ENCODE measurements at regions not wholly inside any gene's neighbourhood (a gene's known extent, or its start where the extent isn't known, plus 50 kb on each side); places are given as distances from the start of the nearest gene placed in this dataset.

DNA sequence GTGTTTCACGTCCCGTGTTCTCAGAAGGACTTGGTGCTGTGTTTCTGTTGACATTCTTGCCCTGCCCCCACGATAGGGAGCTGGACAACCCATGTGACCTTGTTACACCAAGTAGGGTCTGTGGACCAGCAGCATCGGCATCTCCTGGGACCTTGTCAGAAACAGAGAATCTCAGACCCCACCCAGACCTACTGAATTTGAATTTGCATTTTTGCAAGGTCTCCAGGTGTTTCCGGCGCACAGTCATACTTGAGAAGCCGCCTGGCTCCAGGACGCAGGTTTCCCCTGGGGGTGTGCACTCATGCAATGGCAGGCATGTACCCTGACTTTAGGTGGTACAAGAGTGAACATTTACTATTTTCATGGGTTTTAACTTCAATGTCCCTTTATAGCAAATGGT is 117.9 kb downstream of the TLE3 start:
- TF ChIP-seq, protein P1, sequence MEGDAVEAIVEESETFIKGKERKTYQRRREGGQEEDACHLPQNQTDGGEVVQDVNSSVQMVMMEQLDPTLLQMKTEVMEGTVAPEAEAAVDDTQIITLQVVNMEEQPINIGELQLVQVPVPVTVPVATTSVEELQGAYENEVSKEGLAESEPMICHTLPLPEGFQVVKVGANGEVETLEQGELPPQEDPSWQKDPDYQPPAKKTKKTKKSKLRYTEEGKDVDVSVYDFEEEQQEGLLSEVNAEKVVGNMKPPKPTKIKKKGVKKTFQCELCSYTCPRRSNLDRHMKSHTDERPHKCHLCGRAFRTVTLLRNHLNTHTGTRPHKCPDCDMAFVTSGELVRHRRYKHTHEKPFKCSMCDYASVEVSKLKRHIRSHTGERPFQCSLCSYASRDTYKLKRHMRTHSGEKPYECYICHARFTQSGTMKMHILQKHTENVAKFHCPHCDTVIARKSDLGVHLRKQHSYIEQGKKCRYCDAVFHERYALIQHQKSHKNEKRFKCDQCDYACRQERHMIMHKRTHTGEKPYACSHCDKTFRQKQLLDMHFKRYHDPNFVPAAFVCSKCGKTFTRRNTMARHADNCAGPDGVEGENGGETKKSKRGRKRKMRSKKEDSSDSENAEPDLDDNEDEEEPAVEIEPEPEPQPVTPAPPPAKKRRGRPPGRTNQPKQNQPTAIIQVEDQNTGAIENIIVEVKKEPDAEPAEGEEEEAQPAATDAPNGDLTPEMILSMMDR (IDR thresholded peaks at IDR 0.05) = no peak
- TF ChIP-seq POLR2AphosphoS5 (IDR thresholded peaks at IDR 0.05) (no peak), POLR2A (IDR thresholded peaks at IDR 0.05) (no peak)

Measured in prostate gland (tissue), 2 donors.